OCI-LY1 (cell line): ENCODE measurements at regions not wholly inside any gene's neighbourhood (a gene's known extent, or its start where the extent isn't known, plus 50 kb on each side); places are given as distances from the start of the nearest gene placed in this dataset.

ENCODE experiments used
- H2AFZ ChIP-seq: fragments of 200-600 bp; sonication (generic), shearing (Covaris generic); 2 replicates; pipeline ENCODE4 v1.6.0; 2014; ENCODE audit warnings: antibody characterized with exemption, mild to moderate bottlenecking, low read length
- H3F3A ChIP-seq: fragments of 200-600 bp; sonication (generic), shearing (Covaris generic); 2 replicates; pipeline ENCODE4 v1.6.0; 2014; ENCODE audit warnings: mild to moderate bottlenecking, antibody characterized with exemption, low read length, moderate library complexity; ENCODE audit not compliant: insufficient read depth
- H3K27ac ChIP-seq: fragments of 200-600 bp; sonication (generic); 2 replicates; pipeline ENCODE4 v1.5.1; 2014; ENCODE audit warnings: low read length, mixed run types, mild to moderate bottlenecking, low read depth; ENCODE audit not compliant: poor library complexity, severe bottlenecking
- H3K27me3 ChIP-seq: fragments of 200-600 bp; sonication (generic); 2 replicates; pipeline ENCODE4 v1.6.0; 2014; ENCODE audit warnings: antibody characterized with exemption, mild to moderate bottlenecking, low read length, moderate library complexity; ENCODE audit not compliant: insufficient read depth
- H3K36me3 ChIP-seq: fragments of 200-600 bp; sonication (generic); 2 replicates; pipeline ENCODE4 v1.6.1; 2014; ENCODE audit warnings: mild to moderate bottlenecking, antibody characterized with exemption, low read length, moderate library complexity, mixed read lengths; ENCODE audit not compliant: insufficient read depth
- H3K4me1 ChIP-seq: fragments of 200-600 bp; sonication (generic); 2 replicates; pipeline ENCODE4 v1.5.1; 2014; ENCODE audit warnings: mild to moderate bottlenecking, low read length, moderate library complexity; ENCODE audit not compliant: insufficient read depth, severe bottlenecking
- H3K4me2 ChIP-seq: fragments of 200-600 bp; sonication (generic), shearing (Covaris generic); 2 replicates; pipeline ENCODE4 v1.6.1; 2014; ENCODE audit warnings: low read length
- H3K4me3 ChIP-seq: fragments of 200-600 bp; sonication (generic); 2 replicates; pipeline ENCODE4 v1.5.1; 2014; ENCODE audit warnings: low read length, low read depth, mild to moderate bottlenecking, mixed read lengths; ENCODE audit not compliant: poor library complexity, severe bottlenecking
- H3K79me2 ChIP-seq: fragments of 200-600 bp; shearing (Covaris generic); 2 replicates; pipeline ENCODE4 v1.6.1; 2016; ENCODE audit warnings: mixed run types, low read length, mixed read lengths; ENCODE audit not compliant: insufficient read depth
- H3K9ac ChIP-seq: fragments of 200-600 bp; sonication (generic), shearing (Covaris generic); 2 replicates; pipeline ENCODE4 v1.6.1; 2014; ENCODE audit warnings: mild to moderate bottlenecking, low read length, mixed read lengths
- H3K9me2 ChIP-seq: fragments of 200-600 bp; sonication (generic), shearing (Covaris generic); 2 replicates; pipeline ENCODE4 v1.6.1; 2014; ENCODE audit warnings: low read depth, mild to moderate bottlenecking, low read length, mixed read lengths
- H3K9me3 ChIP-seq: fragments of 200-600 bp; shearing (Covaris generic); 2 replicates; pipeline ENCODE4 v1.6.1; 2014; ENCODE audit warnings: low read length, mixed read lengths
- H4K20me1 ChIP-seq: fragments of 200-600 bp; sonication (generic), shearing (Covaris generic); 2 replicates; pipeline ENCODE4 v1.6.0; 2016; ENCODE audit warnings: mild to moderate bottlenecking, low read length; ENCODE audit not compliant: insufficient read depth
- CTCF ChIP-seq: fragments of 200-600 bp; sonication (generic), shearing (Covaris generic); IDR thresholded peaks from 2 replicates; pipeline ENCODE4 v1.5.1; 2017; ENCODE audit warnings: mild to moderate bottlenecking, antibody characterized with exemption, low read length, moderate library complexity, mixed read lengths
- EZH2 ChIP-seq: fragments of 200-600 bp; sonication (generic), shearing (Covaris generic); IDR thresholded peaks from 2 replicates; pipeline ENCODE4 v1.8.0; 2017; ENCODE audit warnings: borderline replicate concordance, mixed run types, mild to moderate bottlenecking, antibody characterized with exemption, low read length, moderate library complexity, mixed read lengths

- H3K4me2 ChIP-seq, result no peak overlapping the region
- no peaks in the 10 kb centered on the region for H3K36me3 ChIP-seq
- no peaks in the 10 kb centered on the region for H3F3A ChIP-seq
- no peak for TF ChIP-seq CTCF
- no peak overlapping the region for H3K9ac ChIP-seq
- no peaks in the 10 kb centered on the region for H3K4me1 ChIP-seq
- no peak overlapping the region for H2AFZ ChIP-seq
- H3K9me2 ChIP-seq, result no peaks in the 10 kb centered on the region
- no peaks in the 10 kb centered on the region for H3K27me3 ChIP-seq
- H3K27ac ChIP-seq, result no peak overlapping the region
- H3K4me3 ChIP-seq, result no peak overlapping the region
- no peaks in the 10 kb centered on the region for H3K79me2 ChIP-seq
- no peaks in the 10 kb centered on the region for H4K20me1 ChIP-seq
- no peaks in the 10 kb centered on the region for H3K9me3 ChIP-seq
Observed at GRCh38 chr6:165926378-165926777, 241.3 kb downstream of the TBXT start.

- no peak overlapping the region for H3K4me2 ChIP-seq
- H3K27me3 ChIP-seq, result no peaks in the 10 kb centered on the region
- TF ChIP-seq EZH2 (no peak), CTCF (no peak)
- no peaks in the 10 kb centered on the region for H3K79me2 ChIP-seq
- no peak overlapping the region for H2AFZ ChIP-seq
- no peak overlapping the region for H3K9ac ChIP-seq
- H4K20me1 ChIP-seq, result no peaks in the 10 kb centered on the region
- H3K4me1 ChIP-seq, result no peaks in the 10 kb centered on the region
- no peaks in the 10 kb centered on the region for H3K9me2 ChIP-seq
- no peaks in the 10 kb centered on the region for H3K9me3 ChIP-seq
- no peak overlapping the region for H3K4me3 ChIP-seq
- H3K27ac ChIP-seq, result no peak overlapping the region
- no peaks in the 10 kb centered on the region for H3F3A ChIP-seq
- no peaks in the 10 kb centered on the region for H3K36me3 ChIP-seq
Observed at GRCh38 chr6:165925474-165926156, 242.0 kb downstream of the TBXT start.

GRCh38 chr6:165922309-165922794 lies 245.3 kb downstream of the TBXT start:
- Histone ChIP-seq H4K20me1 (no peaks in the 10 kb centered on the region), H3K9me2 (no peaks in the 10 kb centered on the region), H3K27me3 (no peaks in the 10 kb centered on the region), H3K36me3 (no peaks in the 10 kb centered on the region), H3K4me2 (no peak overlapping the region), H3K79me2 (no peaks in the 10 kb centered on the region), H2AFZ (no peak overlapping the region), H3K4me1 (no peaks in the 10 kb centered on the region), H3K27ac (no peak overlapping the region), H3F3A (no peaks in the 10 kb centered on the region), H3K4me3 (no peak overlapping the region), H3K9me3 (no peaks in the 10 kb centered on the region), H3K9ac (no peak overlapping the region)
- TF ChIP-seq CTCF (no peak), EZH2 (no peak)
